ENCODE measurements at regions not wholly inside any gene's neighbourhood (a gene's known extent, or its start where the extent isn't known, plus 50 kb on each side); places are given as distances from the start of the nearest gene placed in this dataset.

DNA sequence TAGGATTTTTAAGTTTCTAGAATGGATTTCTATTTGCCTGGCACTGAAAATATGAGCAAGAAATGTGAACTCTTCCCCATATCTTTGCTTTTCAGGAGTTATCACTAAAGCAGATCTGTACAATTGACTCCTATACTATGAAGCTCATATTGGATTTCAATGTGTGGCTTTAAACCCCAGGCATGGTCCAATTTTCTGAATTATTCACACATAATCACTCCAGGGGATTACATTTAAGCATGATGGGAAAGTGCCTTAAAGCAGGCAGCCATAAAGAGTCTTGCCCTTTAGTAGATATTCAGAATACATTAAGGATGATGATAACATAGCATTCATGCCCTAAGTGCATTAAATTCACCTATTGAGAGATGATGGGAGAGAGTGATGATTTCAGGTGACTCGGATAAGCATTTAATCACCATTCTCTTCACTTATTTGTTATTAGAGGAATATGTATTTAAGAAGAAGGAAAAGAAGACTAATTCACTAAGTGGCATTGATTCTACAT is 331.8 kb upstream of the ROBO1 start:
- no peak overlapping the region for H3K4me3 ChIP-seq (ENCODE audit: low read length in 2 of 2)
- no peaks in the 10 kb centered on the region for H3K36me3 ChIP-seq (ENCODE audit: control insufficient read depth in 2 of 2, insufficient read depth in 2 of 2, low read length in 1 of 2)
- no peaks in the 10 kb centered on the region for H3K9me3 ChIP-seq (ENCODE audit: control insufficient read depth in 2 of 2, insufficient read depth in 1 of 2, low read length in 1 of 2)
- H3K4me1 ChIP-seq (ENCODE audit: control insufficient read depth in 2 of 2, insufficient read depth in 2 of 2, low read length in 2 of 2) = no peaks in the 10 kb centered on the region
- no peak for DNase-seq (ENCODE audit: low read depth in 6 of 9, low spot score in 9 of 9)
- WGBS = 88% methylated on average over 1 of the region's 1 CpG
- H3K27me3 ChIP-seq (ENCODE audit: control insufficient read depth in 2 of 2, insufficient read depth in 1 of 2, low read length in 1 of 2) = no peaks in the 10 kb centered on the region
- H3K27ac ChIP-seq (ENCODE audit: low read depth in 1 of 2, low read length in 1 of 2) = no peak overlapping the region

GRCh38 chr3:80097674-80098073 is 329.9 kb upstream of the ROBO1 start:
- Histone ChIP-seq H3K36me3 (ENCODE audit: control insufficient read depth in 2 of 2, insufficient read depth in 2 of 2, low read length in 1 of 2) (no peaks in the 10 kb centered on the region), H3K9me3 (ENCODE audit: control insufficient read depth in 2 of 2, insufficient read depth in 1 of 2, low read length in 1 of 2) (no peaks in the 10 kb centered on the region), H3K4me3 (ENCODE audit: low read length in 2 of 2) (no peak overlapping the region), H3K4me1 (ENCODE audit: control insufficient read depth in 2 of 2, insufficient read depth in 2 of 2, low read length in 2 of 2) (no peaks in the 10 kb centered on the region), H3K27ac (ENCODE audit: low read depth in 1 of 2, low read length in 1 of 2) (no peak overlapping the region), H3K27me3 (ENCODE audit: control insufficient read depth in 2 of 2, insufficient read depth in 1 of 2, low read length in 1 of 2) (no peaks in the 10 kb centered on the region)
- DNase-seq (ENCODE audit: low read depth in 6 of 9, low spot score in 9 of 9) = no peak
- 86% methylated on average over 2 of the region's 2 CpGs for WGBS

DNA sequence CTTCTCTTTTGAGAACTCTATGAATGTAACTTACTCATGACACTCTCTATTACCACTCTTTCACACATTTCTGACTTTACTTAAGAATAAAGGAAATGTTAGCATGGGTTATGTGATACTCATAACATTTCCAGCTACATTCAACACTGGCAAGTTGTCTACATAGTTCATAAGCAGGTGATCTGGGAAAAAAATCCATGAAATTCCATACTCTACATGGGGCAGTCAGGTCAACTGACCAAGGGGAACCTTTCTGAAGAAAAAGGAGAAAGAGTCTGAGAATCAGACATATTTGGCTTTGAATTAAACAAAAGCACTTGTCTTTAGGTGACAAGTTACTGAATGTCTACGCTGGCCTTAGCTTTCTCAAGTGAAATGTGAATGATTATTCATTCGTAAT is 329.1 kb upstream of the ROBO1 start:
- Histone ChIP-seq H3K36me3 (ENCODE audit: control insufficient read depth in 2 of 2, insufficient read depth in 2 of 2, low read length in 1 of 2) (no peaks in the 10 kb centered on the region), H3K4me3 (ENCODE audit: low read length in 2 of 2) (no peak overlapping the region), H3K27ac (ENCODE audit: low read depth in 1 of 2, low read length in 1 of 2) (no peak overlapping the region), H3K27me3 (ENCODE audit: control insufficient read depth in 2 of 2, insufficient read depth in 1 of 2, low read length in 1 of 2) (no peaks in the 10 kb centered on the region), H3K9me3 (ENCODE audit: control insufficient read depth in 2 of 2, insufficient read depth in 1 of 2, low read length in 1 of 2) (no peaks in the 10 kb centered on the region), H3K4me1 (ENCODE audit: control insufficient read depth in 2 of 2, insufficient read depth in 2 of 2, low read length in 2 of 2) (no peaks in the 10 kb centered on the region)
- WGBS = 88% methylated on average over 2 of the region's 2 CpGs
- no peak for DNase-seq (ENCODE audit: low read depth in 6 of 9, low spot score in 9 of 9)

GRCh38 chr3:80094589-80094988 is 326.8 kb upstream of the ROBO1 start:
- no peaks in the 10 kb centered on the region for H3K4me1 ChIP-seq (ENCODE audit: control insufficient read depth in 2 of 2, insufficient read depth in 2 of 2, low read length in 2 of 2)
- no peak overlapping the region for H3K27ac ChIP-seq (ENCODE audit: low read depth in 1 of 2, low read length in 1 of 2)
- no peak overlapping the region for H3K4me3 ChIP-seq (ENCODE audit: low read length in 2 of 2)
- H3K27me3 ChIP-seq (ENCODE audit: control insufficient read depth in 2 of 2, insufficient read depth in 1 of 2, low read length in 1 of 2) = no peaks in the 10 kb centered on the region
- H3K9me3 ChIP-seq (ENCODE audit: control insufficient read depth in 2 of 2, insufficient read depth in 1 of 2, low read length in 1 of 2) = no peaks in the 10 kb centered on the region
- H3K36me3 ChIP-seq (ENCODE audit: control insufficient read depth in 2 of 2, insufficient read depth in 2 of 2, low read length in 1 of 2) = no peaks in the 10 kb centered on the region
- 92% methylated on average over 1 of the region's 1 CpG for WGBS
- no peak for DNase-seq (ENCODE audit: low read depth in 6 of 9, low spot score in 9 of 9)

- WGBS = 90% methylated on average over 1 of the region's 1 CpG
- no peaks in the 10 kb centered on the region for H3K4me1 ChIP-seq (ENCODE audit: control insufficient read depth in 2 of 2, insufficient read depth in 2 of 2, low read length in 2 of 2)
- no peaks in the 10 kb centered on the region for H3K36me3 ChIP-seq (ENCODE audit: control insufficient read depth in 2 of 2, insufficient read depth in 2 of 2, low read length in 1 of 2)
- H3K4me3 ChIP-seq (ENCODE audit: low read length in 2 of 2) = no peak overlapping the region
- peaks cover 0 to 2% of the 10 kb centered on the region in 2 donors for H3K9me3 ChIP-seq (ENCODE audit: control insufficient read depth in 2 of 2, insufficient read depth in 1 of 2, low read length in 1 of 2)
- H3K27me3 ChIP-seq (ENCODE audit: control insufficient read depth in 2 of 2, insufficient read depth in 1 of 2, low read length in 1 of 2) = no peaks in the 10 kb centered on the region
- DNase-seq (ENCODE audit: low read depth in 6 of 9, low spot score in 9 of 9) = no peak
- no peak overlapping the region for H3K27ac ChIP-seq (ENCODE audit: low read depth in 1 of 2, low read length in 1 of 2)
Observed at GRCh38 chr3:80087767-80088166, 320.0 kb upstream of the ROBO1 start.

- H3K4me3 ChIP-seq (ENCODE audit: low read length in 2 of 2) = no peak overlapping the region
- peaks cover 0 to 2% of the 10 kb centered on the region in 2 donors for H3K9me3 ChIP-seq (ENCODE audit: control insufficient read depth in 2 of 2, insufficient read depth in 1 of 2, low read length in 1 of 2)
- DNase-seq (ENCODE audit: low read depth in 6 of 9, low spot score in 9 of 9) = no peak
- no peaks in the 10 kb centered on the region for H3K27me3 ChIP-seq (ENCODE audit: control insufficient read depth in 2 of 2, insufficient read depth in 1 of 2, low read length in 1 of 2)
- H3K4me1 ChIP-seq (ENCODE audit: control insufficient read depth in 2 of 2, insufficient read depth in 2 of 2, low read length in 2 of 2) = no peaks in the 10 kb centered on the region
- no peak overlapping the region for H3K27ac ChIP-seq (ENCODE audit: low read depth in 1 of 2, low read length in 1 of 2)
- no peaks in the 10 kb centered on the region for H3K36me3 ChIP-seq (ENCODE audit: control insufficient read depth in 2 of 2, insufficient read depth in 2 of 2, low read length in 1 of 2)
Observed at GRCh38 chr3:80086426-80086825, 318.6 kb upstream of the ROBO1 start.

DNA sequence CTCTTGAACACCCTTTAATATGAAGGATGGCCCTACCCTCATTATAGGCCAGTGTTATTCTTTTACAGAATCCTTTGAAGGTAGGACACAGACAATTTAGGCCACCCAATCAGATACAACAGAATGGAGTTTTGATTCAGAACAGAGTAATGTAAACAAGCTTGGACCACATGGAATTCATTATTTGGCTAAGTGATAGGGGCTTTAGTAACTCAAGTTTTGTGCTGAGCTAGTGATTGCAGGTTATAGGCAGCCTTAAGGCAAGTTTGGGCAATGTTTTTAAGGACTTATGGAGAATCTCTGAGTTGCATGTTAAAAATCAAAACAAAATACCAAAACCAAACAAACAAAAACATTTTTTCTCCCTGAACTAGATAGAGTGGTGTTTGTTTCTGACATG is 312.1 kb upstream of the ROBO1 start:
- Histone ChIP-seq H3K9me3 (ENCODE audit: control insufficient read depth in 2 of 2, insufficient read depth in 1 of 2, low read length in 1 of 2) (peaks cover 0 to 2% of the 10 kb centered on the region in 2 donors), H3K4me3 (ENCODE audit: low read length in 2 of 2) (no peak overlapping the region), H3K36me3 (ENCODE audit: control insufficient read depth in 2 of 2, insufficient read depth in 2 of 2, low read length in 1 of 2) (no peaks in the 10 kb centered on the region), H3K27ac (ENCODE audit: low read depth in 1 of 2, low read length in 1 of 2) (no peak overlapping the region), H3K27me3 (ENCODE audit: control insufficient read depth in 2 of 2, insufficient read depth in 1 of 2, low read length in 1 of 2) (no peaks in the 10 kb centered on the region), H3K4me1 (ENCODE audit: control insufficient read depth in 2 of 2, insufficient read depth in 2 of 2, low read length in 2 of 2) (no peaks in the 10 kb centered on the region)
- DNase-seq (ENCODE audit: low read depth in 6 of 9, low spot score in 9 of 9) = no peak

DNA sequence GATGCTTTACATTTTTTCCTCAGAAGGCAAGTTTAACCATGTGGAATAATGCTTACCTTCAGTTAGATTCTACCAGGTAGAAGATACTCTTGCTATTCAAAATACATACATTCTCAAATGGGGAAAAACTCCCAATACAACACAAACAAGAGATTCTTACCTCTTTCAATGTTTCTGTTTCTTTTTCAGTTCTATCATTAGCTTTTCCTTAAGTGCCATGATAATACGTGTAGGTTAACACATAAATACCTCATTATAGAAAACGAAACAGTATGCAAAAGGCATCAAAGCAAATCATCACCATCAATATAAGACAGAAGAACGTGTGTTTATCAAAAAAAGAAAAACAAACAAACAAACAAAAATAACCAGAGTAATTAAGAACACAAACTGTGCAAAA is 300.7 kb upstream of the ROBO1 start:
- 83% methylated on average over 3 of the region's 3 CpGs for WGBS
- H3K4me3 ChIP-seq (ENCODE audit: low read length in 2 of 2) = no peak overlapping the region
- H3K27me3 ChIP-seq (ENCODE audit: control insufficient read depth in 2 of 2, insufficient read depth in 1 of 2, low read length in 1 of 2) = no peaks in the 10 kb centered on the region
- peaks cover 0 to 5% of the 10 kb centered on the region in 2 donors for H3K9me3 ChIP-seq (ENCODE audit: control insufficient read depth in 2 of 2, insufficient read depth in 1 of 2, low read length in 1 of 2)
- H3K4me1 ChIP-seq (ENCODE audit: control insufficient read depth in 2 of 2, insufficient read depth in 2 of 2, low read length in 2 of 2) = no peaks in the 10 kb centered on the region
- H3K36me3 ChIP-seq (ENCODE audit: control insufficient read depth in 2 of 2, insufficient read depth in 2 of 2, low read length in 1 of 2) = no peaks in the 10 kb centered on the region
- H3K27ac ChIP-seq (ENCODE audit: low read depth in 1 of 2, low read length in 1 of 2) = no peak overlapping the region
- no peak for DNase-seq (ENCODE audit: low read depth in 6 of 9, low spot score in 9 of 9)

DNA sequence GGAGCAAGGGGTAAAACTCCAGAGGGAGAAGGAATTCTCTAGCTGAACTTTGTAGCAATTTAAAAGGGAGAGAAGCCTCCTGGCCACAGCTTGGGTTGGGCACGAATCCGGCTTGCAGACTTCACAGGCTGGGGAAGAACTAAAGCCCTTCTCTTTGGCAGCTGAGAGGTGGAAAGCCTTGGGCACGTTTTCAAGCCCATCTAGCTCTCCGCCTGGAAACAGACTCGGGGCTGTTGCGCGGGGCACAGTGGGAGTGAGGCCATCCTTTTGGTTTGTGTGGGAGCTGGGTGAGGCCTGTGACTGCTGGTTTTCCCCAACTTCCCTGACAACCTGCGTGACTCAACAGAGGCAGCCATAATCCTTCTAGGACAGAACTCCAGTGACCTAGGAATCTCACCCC is 295.7 kb upstream of the ROBO1 start:
- no peak for DNase-seq (ENCODE audit: low read depth in 6 of 9, low spot score in 9 of 9)
- Histone ChIP-seq H3K9me3 (ENCODE audit: control insufficient read depth in 2 of 2, insufficient read depth in 1 of 2, low read length in 1 of 2) (peaks cover 0 to 10% of the 10 kb centered on the region in 2 donors), H3K27ac (ENCODE audit: low read depth in 1 of 2, low read length in 1 of 2) (no peak overlapping the region), H3K4me3 (ENCODE audit: low read length in 2 of 2) (no peak overlapping the region), H3K4me1 (ENCODE audit: control insufficient read depth in 2 of 2, insufficient read depth in 2 of 2, low read length in 2 of 2) (no peaks in the 10 kb centered on the region), H3K36me3 (ENCODE audit: control insufficient read depth in 2 of 2, insufficient read depth in 2 of 2, low read length in 1 of 2) (no peaks in the 10 kb centered on the region), H3K27me3 (ENCODE audit: control insufficient read depth in 2 of 2, insufficient read depth in 1 of 2, low read length in 1 of 2) (no peaks in the 10 kb centered on the region)
- 93% methylated on average over 8 of the region's 8 CpGs for WGBS

DNA sequence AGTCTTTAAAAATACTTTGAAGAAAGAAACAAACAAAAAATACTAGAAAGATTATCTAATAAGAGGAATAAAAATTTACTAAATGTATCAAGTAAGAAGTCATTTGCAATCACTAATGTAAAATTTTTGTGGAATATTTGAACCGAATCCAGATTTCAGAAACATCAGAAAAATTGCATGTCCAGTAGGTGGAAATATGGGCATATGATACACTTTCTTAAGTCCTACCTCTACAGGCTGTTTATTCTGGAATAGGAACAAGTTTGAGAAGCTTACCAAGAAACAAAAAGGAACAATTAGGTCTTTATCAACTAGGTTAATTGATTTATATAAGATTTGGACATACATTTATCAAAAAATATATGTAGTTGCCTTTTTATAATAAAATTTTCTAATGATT is 292.9 kb upstream of the ROBO1 start:
- no peak overlapping the region for H3K4me3 ChIP-seq (ENCODE audit: low read length in 2 of 2)
- no peak for DNase-seq (ENCODE audit: low read depth in 6 of 9, low spot score in 9 of 9)
- H3K4me1 ChIP-seq (ENCODE audit: control insufficient read depth in 2 of 2, insufficient read depth in 2 of 2, low read length in 2 of 2) = no peaks in the 10 kb centered on the region
- no peaks in the 10 kb centered on the region for H3K36me3 ChIP-seq (ENCODE audit: control insufficient read depth in 2 of 2, insufficient read depth in 2 of 2, low read length in 1 of 2)
- WGBS = 96% methylated on average over 1 of the region's 1 CpG
- H3K27me3 ChIP-seq (ENCODE audit: control insufficient read depth in 2 of 2, insufficient read depth in 1 of 2, low read length in 1 of 2) = no peaks in the 10 kb centered on the region
- no peak overlapping the region for H3K27ac ChIP-seq (ENCODE audit: low read depth in 1 of 2, low read length in 1 of 2)
- peaks cover 0 to 10% of the 10 kb centered on the region in 2 donors for H3K9me3 ChIP-seq (ENCODE audit: control insufficient read depth in 2 of 2, insufficient read depth in 1 of 2, low read length in 1 of 2)

Data from thymus (tissue), 11 donors.